ENCODE measurements at regions not wholly inside any gene's neighbourhood (a gene's known extent, or its start where the extent isn't known, plus 50 kb on each side); places are given as distances from the start of the nearest gene placed in this dataset.
"Not testable (repeated sequence)": the region's sequence is repeated elsewhere in the genome, so short reads cannot be mapped to it uniquely, and the experiment has no call there.

GRCh38 chr12:9344541-9344940 is 136.3 kb upstream of the PZP start:
- H3K4me3 Mint-ChIP-seq: no peak overlapping the region
- H3K27me3 Mint-ChIP-seq: no peaks in the 10 kb centered on the region
- H3K9me3 Mint-ChIP-seq: no peaks in the 10 kb centered on the region
- no peaks in the 10 kb centered on the region for H3K36me3 Mint-ChIP-seq
- H3K4me1 Mint-ChIP-seq: peaks cover 31% of the 10 kb centered on the region
- no peak overlapping the region for H3K27ac Mint-ChIP-seq

GRCh38 chr12:9343731-9344130 is 135.5 kb upstream of the PZP start:
- Mint-ChIP-seq H3K27me3 (no peaks in the 10 kb centered on the region), H3K4me1 (peaks cover 31% of the 10 kb centered on the region), H3K4me3 (no peak overlapping the region), H3K27ac (no peak overlapping the region), H3K9me3 (no peaks in the 10 kb centered on the region), H3K36me3 (no peaks in the 10 kb centered on the region)

- no peaks in the 10 kb centered on the region for H3K27me3 Mint-ChIP-seq
- peaks cover 4% of the 10 kb centered on the region for H3K9me3 Mint-ChIP-seq
- H3K4me1 Mint-ChIP-seq: peaks cover 31% of the 10 kb centered on the region
- H3K4me3 Mint-ChIP-seq: no peak overlapping the region
- no peak overlapping the region for H3K27ac Mint-ChIP-seq
- no peaks in the 10 kb centered on the region for H3K36me3 Mint-ChIP-seq
Observed at GRCh38 chr12:9342614-9343353, 134.6 kb upstream of the PZP start.

GRCh38 chr12:9341260-9341585 is 133.0 kb upstream of the PZP start:
- Mint-ChIP-seq H3K36me3 (peaks cover 2% of the 10 kb centered on the region), H3K4me3 (no peak overlapping the region), H3K27ac (peak overlapping the region; percentile 48), H3K9me3 (peaks cover 4% of the 10 kb centered on the region), H3K4me1 (peaks cover 31% of the 10 kb centered on the region), H3K27me3 (no peaks in the 10 kb centered on the region)

GRCh38 chr12:9340422-9341259 is 132.4 kb upstream of the PZP start:
- Mint-ChIP-seq H3K4me1 (peaks cover 27% of the 10 kb centered on the region), H3K27ac (no peak overlapping the region), H3K27me3 (no peaks in the 10 kb centered on the region), H3K36me3 (peaks cover 2% of the 10 kb centered on the region), H3K9me3 (peaks cover 4% of the 10 kb centered on the region), H3K4me3 (no peak overlapping the region)

GRCh38 chr12:9337656-9338055 is 129.5 kb upstream of the PZP start:
- H3K4me1 Mint-ChIP-seq: peaks cover 20% of the 10 kb centered on the region
- no peak overlapping the region for H3K4me3 Mint-ChIP-seq
- H3K27ac Mint-ChIP-seq: no peak overlapping the region

GRCh38 chr12:9336375-9337011 is 128.3 kb upstream of the PZP start:
- not testable (repeated sequence) for H3K36me3 Mint-ChIP-seq, H3K4me3 Mint-ChIP-seq, H3K27ac Mint-ChIP-seq, H3K27me3 Mint-ChIP-seq, H3K9me3 Mint-ChIP-seq
- peaks cover 10% of the 10 kb centered on the region for H3K4me1 Mint-ChIP-seq

More at GRCh38 chr12:9337656-9338055, 129.5 kb upstream of the PZP start:
- Mint-ChIP-seq H3K27me3 (no peaks in the 10 kb centered on the region), H3K9me3 (peaks cover 4% of the 10 kb centered on the region), H3K36me3 (peaks cover 2% of the 10 kb centered on the region)

GRCh38 chr12:9335867-9336266 is 127.7 kb upstream of the PZP start:
- Mint-ChIP-seq H3K4me3 (no peak overlapping the region), H3K27ac (no peak overlapping the region), H3K27me3 (no peaks in the 10 kb centered on the region), H3K4me1 (peaks cover 8% of the 10 kb centered on the region), H3K9me3 (peaks cover 4% of the 10 kb centered on the region), H3K36me3 (peaks cover 2% of the 10 kb centered on the region)

- H3K4me3 Mint-ChIP-seq: no peak overlapping the region
- no peak overlapping the region for H3K27ac Mint-ChIP-seq
- no peaks in the 10 kb centered on the region for H3K27me3 Mint-ChIP-seq
- H3K4me1 Mint-ChIP-seq: peaks cover 4% of the 10 kb centered on the region
- H3K36me3 Mint-ChIP-seq: peaks cover 2% of the 10 kb centered on the region
- peaks cover 4% of the 10 kb centered on the region for H3K9me3 Mint-ChIP-seq
Observed at GRCh38 chr12:9334964-9335363, 126.8 kb upstream of the PZP start.

- Mint-ChIP-seq H3K36me3 (peaks cover 2% of the 10 kb centered on the region), H3K27ac (no peak overlapping the region), H3K4me1 (peaks cover 4% of the 10 kb centered on the region), H3K9me3 (peaks cover 4% of the 10 kb centered on the region), H3K27me3 (no peaks in the 10 kb centered on the region), H3K4me3 (no peak overlapping the region)
Observed at GRCh38 chr12:9334041-9334692, 126.0 kb upstream of the PZP start.

GRCh38 chr12:9333161-9333560 is 125.0 kb upstream of the PZP start:
- Mint-ChIP-seq H3K9me3 (peaks cover 2% of the 10 kb centered on the region), H3K4me1 (peaks cover 8% of the 10 kb centered on the region), H3K36me3 (peaks cover 3% of the 10 kb centered on the region), H3K27ac (no peak overlapping the region), H3K4me3 (no peak overlapping the region), H3K27me3 (no peaks in the 10 kb centered on the region)

- Mint-ChIP-seq H3K27ac (no peak overlapping the region), H3K27me3 (no peaks in the 10 kb centered on the region), H3K4me1 (peaks cover 10% of the 10 kb centered on the region), H3K36me3 (peaks cover 4% of the 10 kb centered on the region), H3K4me3 (no peak overlapping the region), H3K9me3 (no peaks in the 10 kb centered on the region)
Observed at GRCh38 chr12:9332564-9332963, 124.4 kb upstream of the PZP start.

- H3K27ac Mint-ChIP-seq: no peak overlapping the region
- H3K27me3 Mint-ChIP-seq: no peaks in the 10 kb centered on the region
- peaks cover 2% of the 10 kb centered on the region for H3K36me3 Mint-ChIP-seq
- peaks cover 22% of the 10 kb centered on the region for H3K4me1 Mint-ChIP-seq
- H3K9me3 Mint-ChIP-seq: no peaks in the 10 kb centered on the region
- no peak overlapping the region for H3K4me3 Mint-ChIP-seq
Observed at GRCh38 chr12:9331218-9331626, 123.0 kb upstream of the PZP start.

GRCh38 chr12:9329019-9329418 is 120.8 kb upstream of the PZP start:
- peaks cover 22% of the 10 kb centered on the region for H3K4me1 Mint-ChIP-seq
- no peak overlapping the region for H3K27ac Mint-ChIP-seq
- H3K9me3 Mint-ChIP-seq: no peaks in the 10 kb centered on the region
- H3K36me3 Mint-ChIP-seq: peaks cover 2% of the 10 kb centered on the region
- H3K4me3 Mint-ChIP-seq: no peak overlapping the region
- no peaks in the 10 kb centered on the region for H3K27me3 Mint-ChIP-seq

GRCh38 chr12:9328065-9328464 is 119.9 kb upstream of the PZP start:
- H3K27ac Mint-ChIP-seq: peak overlapping the region; percentile 3
- no peaks in the 10 kb centered on the region for H3K27me3 Mint-ChIP-seq
- peaks cover 2% of the 10 kb centered on the region for H3K36me3 Mint-ChIP-seq
- peaks cover 22% of the 10 kb centered on the region for H3K4me1 Mint-ChIP-seq
- no peak overlapping the region for H3K4me3 Mint-ChIP-seq
- no peaks in the 10 kb centered on the region for H3K9me3 Mint-ChIP-seq
